OCI-LY1 (cell line): ENCODE measurements at regions not wholly inside any gene's neighbourhood (a gene's known extent, or its start where the extent isn't known, plus 50 kb on each side); places are given as distances from the start of the nearest gene placed in this dataset.

Experiments used
- H2AFZ ChIP-seq: fragments of 200-600 bp; sonication (generic), shearing (Covaris generic); 2 replicates; pipeline ENCODE4 v1.6.0; 2014; ENCODE audit warnings: antibody characterized with exemption, mild to moderate bottlenecking, low read length
- H3F3A ChIP-seq: fragments of 200-600 bp; sonication (generic), shearing (Covaris generic); 2 replicates; pipeline ENCODE4 v1.6.0; 2014; ENCODE audit warnings: mild to moderate bottlenecking, antibody characterized with exemption, low read length, moderate library complexity; ENCODE audit not compliant: insufficient read depth
- H3K27ac ChIP-seq: fragments of 200-600 bp; sonication (generic); 2 replicates; pipeline ENCODE4 v1.5.1; 2014; ENCODE audit warnings: low read length, mixed run types, mild to moderate bottlenecking, low read depth; ENCODE audit not compliant: poor library complexity, severe bottlenecking
- H3K27me3 ChIP-seq: fragments of 200-600 bp; sonication (generic); 2 replicates; pipeline ENCODE4 v1.6.0; 2014; ENCODE audit warnings: antibody characterized with exemption, mild to moderate bottlenecking, low read length, moderate library complexity; ENCODE audit not compliant: insufficient read depth
- H3K36me3 ChIP-seq: fragments of 200-600 bp; sonication (generic); 2 replicates; pipeline ENCODE4 v1.6.1; 2014; ENCODE audit warnings: mild to moderate bottlenecking, antibody characterized with exemption, low read length, moderate library complexity, mixed read lengths; ENCODE audit not compliant: insufficient read depth
- H3K4me1 ChIP-seq: fragments of 200-600 bp; sonication (generic); 2 replicates; pipeline ENCODE4 v1.5.1; 2014; ENCODE audit warnings: mild to moderate bottlenecking, low read length, moderate library complexity; ENCODE audit not compliant: insufficient read depth, severe bottlenecking
- H3K4me2 ChIP-seq: fragments of 200-600 bp; sonication (generic), shearing (Covaris generic); 2 replicates; pipeline ENCODE4 v1.6.1; 2014; ENCODE audit warnings: low read length
- H3K4me3 ChIP-seq: fragments of 200-600 bp; sonication (generic); 2 replicates; pipeline ENCODE4 v1.5.1; 2014; ENCODE audit warnings: low read length, low read depth, mild to moderate bottlenecking, mixed read lengths; ENCODE audit not compliant: poor library complexity, severe bottlenecking
- H3K79me2 ChIP-seq: fragments of 200-600 bp; shearing (Covaris generic); 2 replicates; pipeline ENCODE4 v1.6.1; 2016; ENCODE audit warnings: mixed run types, low read length, mixed read lengths; ENCODE audit not compliant: insufficient read depth
- H3K9ac ChIP-seq: fragments of 200-600 bp; sonication (generic), shearing (Covaris generic); 2 replicates; pipeline ENCODE4 v1.6.1; 2014; ENCODE audit warnings: mild to moderate bottlenecking, low read length, mixed read lengths
- H3K9me2 ChIP-seq: fragments of 200-600 bp; sonication (generic), shearing (Covaris generic); 2 replicates; pipeline ENCODE4 v1.6.1; 2014; ENCODE audit warnings: low read depth, mild to moderate bottlenecking, low read length, mixed read lengths
- H3K9me3 ChIP-seq: fragments of 200-600 bp; shearing (Covaris generic); 2 replicates; pipeline ENCODE4 v1.6.1; 2014; ENCODE audit warnings: low read length, mixed read lengths
- H4K20me1 ChIP-seq: fragments of 200-600 bp; sonication (generic), shearing (Covaris generic); 2 replicates; pipeline ENCODE4 v1.6.0; 2016; ENCODE audit warnings: mild to moderate bottlenecking, low read length; ENCODE audit not compliant: insufficient read depth
- EZH2 ChIP-seq: fragments of 200-600 bp; sonication (generic), shearing (Covaris generic); IDR thresholded peaks from 2 replicates; pipeline ENCODE4 v1.8.0; 2017; ENCODE audit warnings: borderline replicate concordance, mixed run types, mild to moderate bottlenecking, antibody characterized with exemption, low read length, moderate library complexity, mixed read lengths
- TF ChIP-seq, protein P1 (sequence below): fragments of 200-600 bp; sonication (generic), shearing (Covaris generic); IDR thresholded peaks from 2 replicates; pipeline ENCODE4 v1.5.1; 2017; ENCODE audit warnings: mild to moderate bottlenecking, antibody characterized with exemption, low read length, moderate library complexity, mixed read lengths

GRCh38 chr11:47904048-47904447, 55.9 kb upstream of the NUP160 start:
- no peak overlapping the region for H2AFZ ChIP-seq
- H3K9me2 ChIP-seq = no peaks in the 10 kb centered on the region
- no peaks in the 10 kb centered on the region for H3K9me3 ChIP-seq
- no peak overlapping the region for H3K9ac ChIP-seq
- no peak overlapping the region for H3K4me2 ChIP-seq
- no peak overlapping the region for H3K4me3 ChIP-seq
- H3K4me1 ChIP-seq = peaks cover 54% of the 10 kb centered on the region
- no peaks in the 10 kb centered on the region for H3K36me3 ChIP-seq
- no peaks in the 10 kb centered on the region for H3K79me2 ChIP-seq
- no peaks in the 10 kb centered on the region for H3K27me3 ChIP-seq
- no peak for TF ChIP-seq EZH2
- TF ChIP-seq, protein P1, sequence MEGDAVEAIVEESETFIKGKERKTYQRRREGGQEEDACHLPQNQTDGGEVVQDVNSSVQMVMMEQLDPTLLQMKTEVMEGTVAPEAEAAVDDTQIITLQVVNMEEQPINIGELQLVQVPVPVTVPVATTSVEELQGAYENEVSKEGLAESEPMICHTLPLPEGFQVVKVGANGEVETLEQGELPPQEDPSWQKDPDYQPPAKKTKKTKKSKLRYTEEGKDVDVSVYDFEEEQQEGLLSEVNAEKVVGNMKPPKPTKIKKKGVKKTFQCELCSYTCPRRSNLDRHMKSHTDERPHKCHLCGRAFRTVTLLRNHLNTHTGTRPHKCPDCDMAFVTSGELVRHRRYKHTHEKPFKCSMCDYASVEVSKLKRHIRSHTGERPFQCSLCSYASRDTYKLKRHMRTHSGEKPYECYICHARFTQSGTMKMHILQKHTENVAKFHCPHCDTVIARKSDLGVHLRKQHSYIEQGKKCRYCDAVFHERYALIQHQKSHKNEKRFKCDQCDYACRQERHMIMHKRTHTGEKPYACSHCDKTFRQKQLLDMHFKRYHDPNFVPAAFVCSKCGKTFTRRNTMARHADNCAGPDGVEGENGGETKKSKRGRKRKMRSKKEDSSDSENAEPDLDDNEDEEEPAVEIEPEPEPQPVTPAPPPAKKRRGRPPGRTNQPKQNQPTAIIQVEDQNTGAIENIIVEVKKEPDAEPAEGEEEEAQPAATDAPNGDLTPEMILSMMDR = no peak
- peak overlapping the region; percentile 75 for H3K27ac ChIP-seq
- no peaks in the 10 kb centered on the region for H4K20me1 ChIP-seq
- no peaks in the 10 kb centered on the region for H3F3A ChIP-seq

GRCh38 chr11:47899801-47900200, 51.7 kb upstream of the NUP160 start:
- Histone ChIP-seq H3K4me1 (peaks cover 28% of the 10 kb centered on the region), H3K4me2 (peak overlapping the region; percentile 55), H3K27ac (peak overlapping the region; percentile 92), H4K20me1 (no peaks in the 10 kb centered on the region), H2AFZ (no peak overlapping the region), H3K4me3 (no peak overlapping the region), H3K36me3 (no peaks in the 10 kb centered on the region), H3K79me2 (no peaks in the 10 kb centered on the region), H3K9me3 (no peaks in the 10 kb centered on the region), H3K9ac (peak overlapping the region; percentile 20), H3F3A (no peaks in the 10 kb centered on the region), H3K27me3 (no peaks in the 10 kb centered on the region), H3K9me2 (no peaks in the 10 kb centered on the region)
- no peak for TF ChIP-seq EZH2
- TF ChIP-seq, protein P1 = no peak
